Stimulated activated CD8-positive, alpha-beta memory T cell treated with anti-CD3 and anti-CD28 coated beads, Interleukin-12 subunit alpha, Interleukin-12 subunit beta, amount 100 ng/mL, for 24 hours (primary cell): ENCODE measurements at regions not wholly inside any gene's neighbourhood (a gene's known extent, or its start where the extent isn't known, plus 50 kb on each side); places are given as distances from the start of the nearest gene placed in this dataset.

ENCODE experiments used
- DNase-seq: peaks from one replicate; pipeline ENCODE4 v3.0.0-alpha.2; 2020; ENCODE audit errors: extremely low read depth

- DNase-seq, result no peak
Observed at GRCh38 chr10:43903451-43903850, 254.8 kb upstream of the ZNF32 start.

DNA sequence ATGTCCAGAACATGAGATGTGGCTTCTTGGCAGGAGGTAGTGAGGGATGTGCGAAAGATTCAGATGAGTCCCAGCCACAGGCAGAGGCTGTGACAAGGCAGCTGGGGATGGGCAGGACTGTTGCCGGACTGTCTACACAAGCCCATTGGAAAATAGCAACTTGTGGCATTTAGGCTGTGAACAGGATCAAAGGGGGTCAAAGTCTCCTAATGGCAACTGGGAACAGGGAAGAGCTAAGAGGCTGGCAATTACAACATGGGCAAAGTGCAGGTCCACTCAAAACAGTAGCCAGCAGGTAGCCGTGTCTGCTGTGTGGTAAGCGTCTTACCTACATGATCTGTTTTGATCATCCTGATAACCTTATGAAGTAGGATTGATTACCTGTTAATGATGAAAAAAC lies 254.2 kb upstream of the ZNF32 start:
- no peak for DNase-seq

GRCh38 chr10:43901744-43902504 lies 253.2 kb upstream of the ZNF32 start:
- DNase-seq, result no peak

DNA sequence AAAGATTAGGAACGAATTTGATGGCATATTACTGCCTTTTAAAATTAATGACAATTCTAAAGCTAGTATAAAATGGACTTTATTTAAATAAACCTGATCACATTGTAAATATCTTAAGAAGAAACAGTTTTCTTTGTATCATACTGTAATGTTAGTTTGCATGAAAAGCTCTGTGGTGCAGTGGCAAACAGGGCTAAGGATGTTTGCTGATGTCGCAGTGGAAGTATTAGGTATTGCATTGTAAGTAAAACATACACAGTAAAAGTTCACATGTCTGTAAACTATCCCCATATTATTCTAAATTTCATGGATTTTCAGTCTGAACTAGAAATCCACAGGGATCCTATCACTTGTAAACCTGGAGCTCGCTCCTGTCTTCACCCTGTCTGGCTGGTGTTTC lies 252.6 kb upstream of the ZNF32 start:
- DNase-seq, result no peak

GRCh38 chr10:43900571-43900970 lies 251.9 kb upstream of the ZNF32 start:
- DNase-seq, result no peak

- no peak for DNase-seq
Observed at GRCh38 chr10:43899224-43899959, 250.7 kb upstream of the ZNF32 start.

DNA sequence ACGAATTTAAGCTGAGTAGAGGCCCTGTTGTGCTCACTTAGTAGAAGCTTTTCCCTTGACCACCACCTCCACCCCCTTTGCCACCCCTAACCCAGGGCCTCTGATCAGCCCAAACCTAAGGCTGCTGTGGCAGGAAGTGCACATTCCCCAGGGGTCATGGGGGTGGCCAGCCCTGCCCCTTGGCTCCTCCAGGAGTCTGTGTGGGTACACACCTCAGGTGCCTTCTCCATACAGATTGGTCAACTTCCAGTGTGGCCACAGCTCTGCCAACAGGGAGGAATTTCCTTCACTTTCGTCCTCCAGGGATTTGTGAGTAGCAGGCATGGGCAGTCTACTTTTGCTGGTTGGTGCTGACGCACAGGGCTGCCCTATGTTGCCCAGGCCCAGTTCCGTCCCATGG lies 249.9 kb upstream of the ZNF32 start:
- DNase-seq, result no peak

GRCh38 chr10:43897765-43898419 lies 249.2 kb upstream of the ZNF32 start:
- DNase-seq, result no peak

- no peak for DNase-seq
Observed at GRCh38 chr10:43892062-43892770, 243.5 kb upstream of the ZNF32 start.

- DNase-seq, result no peak
Observed at GRCh38 chr10:43891241-43891640, 242.6 kb upstream of the ZNF32 start.

DNA sequence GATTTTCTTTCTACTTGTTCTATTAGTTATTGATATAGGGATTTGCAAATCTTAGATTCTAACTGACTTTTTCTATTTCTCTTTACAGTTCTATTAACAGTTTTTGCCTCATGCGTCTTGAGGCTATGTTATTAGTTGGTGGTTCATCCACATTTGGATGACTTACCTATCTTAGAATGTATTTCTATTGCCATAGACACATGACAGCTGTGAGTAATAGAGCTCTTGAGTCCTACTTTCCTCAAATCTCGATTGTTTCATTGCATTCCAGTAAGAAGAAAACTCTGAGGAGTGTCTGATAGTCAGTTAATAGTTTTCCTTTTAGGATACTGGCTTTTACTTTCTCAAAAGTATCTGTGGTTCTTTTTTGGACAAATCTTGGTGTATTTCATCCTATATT lies 241.4 kb upstream of the ZNF32 start:
- no peak for DNase-seq

DNA sequence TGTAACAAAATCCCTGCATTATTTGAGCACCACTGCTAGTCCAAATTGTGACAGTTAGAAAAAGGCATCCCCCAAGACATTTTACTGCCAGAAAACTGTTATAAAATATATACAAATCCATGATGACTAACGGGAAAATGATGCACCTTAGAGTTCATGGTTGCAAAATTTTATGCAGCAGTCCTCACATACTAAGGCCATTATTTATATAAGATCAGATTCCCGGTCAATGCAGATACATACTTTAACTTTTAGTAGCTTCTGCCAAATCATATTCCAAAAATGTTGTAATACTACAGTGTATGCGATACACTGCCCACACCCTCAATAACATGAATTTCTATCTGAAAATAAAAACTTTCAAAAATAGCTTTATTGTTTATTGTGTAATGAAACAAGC lies 239.9 kb upstream of the ZNF32 start:
- no peak for DNase-seq

GRCh38 chr10:43885842-43886241 lies 237.2 kb upstream of the ZNF32 start:
- DNase-seq, result no peak

DNA sequence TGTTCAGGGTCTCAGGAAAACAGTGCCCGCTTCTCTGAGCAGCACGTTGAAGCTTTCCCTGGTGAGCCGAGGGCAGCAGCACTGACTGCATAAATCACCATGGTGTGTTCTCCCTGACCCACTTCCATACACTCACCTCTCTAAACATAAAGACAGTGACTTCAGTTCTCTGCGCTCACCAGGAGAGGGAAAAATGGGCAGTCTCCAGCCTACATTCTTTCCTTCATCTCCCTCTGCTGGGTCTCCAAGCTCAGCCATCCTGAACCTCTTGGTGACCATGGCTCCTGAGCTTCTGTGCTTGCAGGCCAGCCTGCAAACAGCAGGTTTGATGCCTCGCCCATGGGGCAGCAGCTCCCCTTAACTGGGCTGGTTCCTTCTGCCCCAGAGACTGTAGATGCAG lies 236.6 kb upstream of the ZNF32 start:
- DNase-seq, result no peak

GRCh38 chr10:43884501-43885105 lies 235.9 kb upstream of the ZNF32 start:
- no peak for DNase-seq

GRCh38 chr10:43882711-43883110 lies 234.0 kb upstream of the ZNF32 start:
- no peak for DNase-seq

GRCh38 chr10:43881657-43882056 lies 233.0 kb upstream of the ZNF32 start:
- DNase-seq, result no peak

DNA sequence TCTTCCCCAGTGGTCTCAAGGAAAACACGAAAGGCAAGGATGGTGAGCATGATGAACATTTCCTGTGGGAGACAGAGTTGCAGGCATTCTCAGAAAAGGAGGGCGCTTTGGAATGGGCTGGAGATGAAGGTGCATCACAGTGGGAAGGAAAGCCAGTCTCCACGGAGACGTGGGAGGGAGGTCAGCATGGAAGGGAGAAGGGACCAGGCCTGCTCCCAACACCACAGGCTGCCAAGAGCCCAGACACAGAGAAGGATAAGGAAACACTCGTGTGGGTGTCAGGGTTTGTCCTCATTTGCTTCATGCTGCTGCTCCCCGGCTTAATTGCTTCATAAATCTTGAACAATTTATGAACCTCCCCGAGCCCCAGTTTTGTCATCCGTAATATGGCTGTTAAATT lies 231.5 kb upstream of the ZNF32 start:
- no peak for DNase-seq

DNA sequence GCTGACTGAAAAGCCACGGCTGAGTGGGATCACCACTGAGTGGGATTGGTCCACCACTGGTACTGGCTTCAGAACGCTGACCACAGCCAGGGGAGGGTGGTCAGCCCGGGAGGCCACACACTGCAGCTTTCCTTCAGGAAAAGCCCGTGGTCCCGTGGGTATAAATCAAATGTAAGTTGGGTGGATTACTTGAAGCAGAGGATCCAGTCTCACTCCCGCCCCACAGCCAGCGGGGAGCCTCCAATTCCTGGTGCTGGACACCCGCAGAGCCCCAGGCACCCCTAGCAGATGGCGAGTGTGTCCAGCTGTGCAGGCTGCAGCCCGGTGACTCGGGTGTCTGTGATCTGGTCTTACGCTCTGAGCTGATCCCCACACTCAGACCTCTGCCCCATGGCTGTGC lies 231.1 kb upstream of the ZNF32 start:
- no peak for DNase-seq

- no peak for DNase-seq
Observed at GRCh38 chr10:43879162-43879561, 230.5 kb upstream of the ZNF32 start.

- no peak for DNase-seq
Observed at GRCh38 chr10:43878386-43878785, 229.7 kb upstream of the ZNF32 start.

DNA sequence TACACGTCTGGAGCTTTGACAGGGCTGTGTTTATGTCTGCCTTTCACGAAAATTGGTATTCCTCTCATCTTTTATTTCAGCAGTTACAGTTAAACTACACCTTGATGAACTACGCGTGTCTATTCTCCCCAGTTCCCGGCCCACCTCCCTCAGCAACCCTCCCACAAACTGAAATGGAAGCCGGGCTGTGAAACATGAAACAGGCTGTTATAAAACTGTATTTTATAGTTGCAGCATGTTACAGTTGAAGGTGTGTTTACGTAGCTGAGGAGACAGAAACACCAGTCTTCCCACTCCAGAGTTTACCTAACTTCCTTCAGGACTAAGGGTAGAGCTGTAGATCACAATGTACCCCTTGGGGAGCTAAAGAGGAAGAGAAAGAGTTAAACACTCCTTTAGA lies 228.3 kb upstream of the ZNF32 start:
- no peak for DNase-seq
